OCI-LY3 (cell line): ENCODE measurements at regions not wholly inside any gene's neighbourhood (a gene's known extent, or its start where the extent isn't known, plus 50 kb on each side); places are given as distances from the start of the nearest gene placed in this dataset.

Experiments used
- CTCF ChIP-seq: fragments of 200-600, 300-600 bp; sonication (generic); IDR thresholded peaks from 2 replicates; pipeline ENCODE4 v1.5.1; 2014; ENCODE audit warnings: antibody characterized with exemption, low read length, low read depth
- EZH2phosphoT487 ChIP-seq: fragments of 200-600 bp; shearing (Covaris generic); IDR thresholded peaks from 2 replicates; pipeline ENCODE4 v1.6.1; 2018; ENCODE audit warnings: antibody characterized with exemption, mixed run types, low read depth

- TF ChIP-seq CTCF (no peak), EZH2phosphoT487 (no peak)
These were observed 128.8 kb upstream of the SYNCRIP start for GRCh38 chr6:85771455-85771854.
